Fibroblast of skin of scalp (primary cell): ENCODE measurements at regions not wholly inside any gene's neighbourhood (a gene's known extent, or its start where the extent isn't known, plus 50 kb on each side); places are given as distances from the start of the nearest gene placed in this dataset.
A peak's percentile ranks its signal among the peaks of the same experiment; 100 is the strongest.
"Not testable (repeated sequence)": the region's sequence is repeated elsewhere in the genome, so short reads cannot be mapped to it uniquely, and the experiment has no call there.

Source experiments
- DNase-seq: peaks from one replicate; pipeline ENCODE4 v3.0.0-alpha.2; 2013

DNA sequence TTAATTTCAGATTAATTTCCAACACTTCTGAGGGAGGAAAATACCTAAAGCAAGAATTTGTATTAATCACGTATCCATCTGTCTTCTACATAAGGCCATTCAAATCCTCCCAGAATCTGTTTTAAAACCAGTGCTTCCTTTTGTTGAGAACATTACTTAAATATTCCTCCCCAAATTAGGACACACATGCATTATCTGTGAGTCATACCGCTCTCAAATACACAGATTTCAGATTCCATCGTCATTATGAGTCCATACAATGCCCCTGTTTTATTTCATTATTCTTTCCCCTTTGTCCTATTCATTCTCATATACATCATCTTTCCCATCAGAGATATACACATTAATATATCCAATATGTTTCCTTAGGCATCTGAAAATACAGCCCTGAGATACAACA is 57.3 kb upstream of the PRSS12 start:
- peak; percentile 90 for DNase-seq

- peak; percentile 77 for DNase-seq
Observed at GRCh38 chr4:118417325-118417724, 64.5 kb upstream of the PRSS12 start.

DNA sequence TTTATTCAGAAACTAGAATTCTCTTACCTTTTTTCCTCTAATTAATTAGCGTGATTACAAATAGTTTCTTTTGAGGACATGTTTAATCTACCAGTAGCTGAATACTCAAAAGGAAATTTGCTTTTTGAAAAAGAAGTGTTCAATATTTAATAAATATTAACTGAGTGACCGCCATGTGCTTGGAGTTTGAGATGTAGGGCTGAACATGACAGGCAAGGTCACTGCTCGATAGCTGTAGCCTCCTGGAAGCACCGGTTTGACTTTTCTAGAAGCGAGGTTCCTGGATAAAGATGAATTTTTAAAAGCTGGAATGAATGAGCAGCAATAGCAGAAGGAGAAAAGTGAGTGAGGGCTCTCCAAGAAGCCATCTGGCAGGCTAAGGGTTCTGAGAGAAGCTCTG is 65.0 kb upstream of the PRSS12 start:
- DNase-seq = not testable (repeated sequence)

GRCh38 chr4:118418396-118418795 is 65.6 kb upstream of the PRSS12 start:
- DNase-seq = not testable (repeated sequence)

DNA sequence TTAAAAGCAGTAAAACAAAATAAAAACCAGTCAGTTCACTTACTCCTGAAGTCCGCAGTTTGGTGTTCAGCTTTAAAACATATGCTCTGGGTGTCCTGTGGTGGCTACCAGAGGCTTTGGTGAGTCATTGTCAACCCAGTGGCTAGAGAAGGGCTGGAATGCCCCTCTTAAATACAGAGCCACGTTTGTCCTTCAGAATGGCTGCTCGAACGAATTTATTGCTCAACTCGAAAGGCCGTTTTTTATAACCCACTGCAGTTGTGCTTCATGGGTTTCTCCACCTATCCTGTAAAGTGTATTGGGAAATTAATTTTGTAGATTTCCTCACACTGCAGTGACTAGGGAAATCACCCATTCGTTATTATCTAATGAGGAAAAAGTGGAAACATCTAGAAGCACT is 66.8 kb upstream of the PRSS12 start:
- peak; percentile 22 for DNase-seq

DNA sequence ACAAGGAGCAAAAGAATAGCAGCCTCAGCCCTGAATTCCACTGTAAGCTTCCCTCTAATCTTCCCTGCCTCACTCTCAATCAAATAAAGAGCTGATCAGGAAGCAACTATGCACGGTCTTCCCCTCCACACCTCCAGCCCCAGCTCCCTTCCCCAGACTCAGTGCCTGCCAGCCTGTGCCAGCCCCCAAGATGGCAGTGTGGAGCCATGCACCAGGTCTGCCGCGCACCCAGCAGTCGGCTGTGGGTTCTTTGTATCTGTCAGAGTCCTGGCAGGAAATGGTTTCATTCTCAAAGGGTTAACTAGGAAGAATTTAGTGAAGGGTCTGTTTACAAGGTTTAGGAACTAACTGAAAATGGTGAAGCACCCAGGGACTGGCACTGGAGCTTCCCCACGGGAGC is 71.3 kb upstream of the PRSS12 start:
- DNase-seq = peak; percentile 66

DNA sequence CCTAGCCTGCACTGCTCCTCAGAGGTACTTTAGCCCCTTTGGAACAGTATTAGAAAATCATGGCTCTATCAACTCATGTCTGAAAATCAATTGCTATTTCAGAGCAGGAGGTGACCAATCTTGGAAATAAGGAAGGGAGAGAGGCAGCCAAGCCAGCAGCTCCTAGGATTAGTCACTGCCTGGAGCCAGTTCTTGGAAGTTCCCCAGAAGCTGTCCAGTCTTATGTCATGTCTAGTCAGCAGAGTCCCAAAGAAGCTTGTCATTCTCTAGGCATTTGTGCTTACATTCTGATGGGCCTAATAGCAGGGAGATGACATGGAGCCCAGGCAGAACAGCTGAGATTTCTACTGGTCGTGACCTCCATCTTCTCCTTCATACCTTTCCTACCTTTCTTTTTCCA is 76.1 kb upstream of the PRSS12 start:
- not testable (repeated sequence) for DNase-seq

GRCh38 chr4:118432359-118432758 is 79.6 kb upstream of the PRSS12 start:
- DNase-seq = peak; percentile 37

GRCh38 chr4:118433612-118434375 is 81.0 kb upstream of the PRSS12 start:
- not testable (repeated sequence) for DNase-seq

DNA sequence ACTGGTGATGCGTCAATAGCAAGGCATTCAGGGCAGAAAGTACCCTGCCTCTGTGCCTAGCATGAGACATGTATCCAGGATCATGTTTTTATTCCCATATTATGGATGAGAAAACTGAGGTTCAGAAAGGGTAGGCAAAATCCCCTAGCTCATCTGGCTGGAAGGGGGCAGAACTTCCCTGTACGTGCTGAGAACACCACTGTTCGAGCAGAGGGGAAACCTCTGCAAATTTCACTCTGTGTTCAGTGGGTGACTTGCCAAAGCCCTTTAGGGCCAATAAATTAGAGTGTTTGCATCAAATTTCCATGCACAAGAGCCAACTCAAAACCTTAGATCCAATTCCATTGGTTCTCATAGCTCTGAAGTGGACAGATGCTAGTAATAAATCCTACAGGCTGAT is 82.6 kb upstream of the PRSS12 start:
- DNase-seq = not testable (repeated sequence)

DNA sequence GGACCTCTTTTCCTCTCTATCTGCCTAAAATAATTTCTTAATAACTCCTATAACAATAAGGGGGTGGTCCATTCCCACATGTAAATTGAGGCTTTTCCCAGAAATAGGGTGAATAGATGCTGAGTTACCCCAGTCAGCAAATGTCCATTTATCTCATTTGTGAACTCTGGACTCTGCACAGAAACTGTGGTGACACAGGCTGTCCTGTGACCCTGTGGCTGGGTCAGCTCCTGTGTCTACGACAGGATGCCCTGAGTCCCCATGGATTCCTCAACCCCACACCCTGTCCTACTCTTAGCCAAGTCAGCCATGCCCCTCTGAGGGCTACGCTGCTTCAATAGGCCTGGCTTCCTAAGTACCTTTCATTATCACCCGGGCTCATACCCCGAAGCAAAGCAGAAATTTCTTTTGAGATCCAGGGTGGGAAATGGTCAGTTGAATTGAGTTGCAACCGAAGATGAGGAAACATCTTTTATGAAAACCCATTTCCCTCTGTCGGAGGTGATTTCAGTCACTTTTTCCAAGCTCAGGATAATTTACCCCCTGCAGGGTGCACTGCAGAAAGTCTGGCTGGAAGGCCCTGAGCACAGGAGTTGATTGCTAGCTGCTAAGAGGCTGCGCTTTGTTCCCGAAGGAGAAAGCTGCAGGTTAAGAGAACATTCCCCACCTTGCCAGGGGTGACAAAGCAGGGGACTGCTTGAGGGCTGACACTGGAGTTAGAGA is 89.5 kb upstream of the PRSS12 start:
- DNase-seq = not testable (repeated sequence)

DNA sequence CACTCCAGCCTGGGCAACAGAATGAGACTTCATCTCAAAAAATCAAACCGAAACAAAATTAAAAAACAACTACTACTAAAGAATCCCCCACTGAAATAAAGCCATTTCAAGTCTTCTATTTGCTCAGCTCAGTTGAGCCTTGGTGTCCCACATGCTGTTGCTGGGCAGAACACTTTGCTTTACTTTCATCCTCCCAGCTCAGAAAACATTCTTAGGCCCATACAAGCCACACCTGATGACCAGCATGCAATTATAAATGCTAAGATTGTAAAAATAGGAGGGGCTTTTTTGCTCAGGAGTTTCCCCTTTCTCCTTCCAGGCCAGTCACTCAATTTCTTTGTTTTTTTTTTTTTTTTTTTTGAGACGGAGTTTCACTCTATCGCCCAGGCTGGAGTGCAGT is 94.6 kb upstream of the PRSS12 start:
- DNase-seq = not testable (repeated sequence)

DNA sequence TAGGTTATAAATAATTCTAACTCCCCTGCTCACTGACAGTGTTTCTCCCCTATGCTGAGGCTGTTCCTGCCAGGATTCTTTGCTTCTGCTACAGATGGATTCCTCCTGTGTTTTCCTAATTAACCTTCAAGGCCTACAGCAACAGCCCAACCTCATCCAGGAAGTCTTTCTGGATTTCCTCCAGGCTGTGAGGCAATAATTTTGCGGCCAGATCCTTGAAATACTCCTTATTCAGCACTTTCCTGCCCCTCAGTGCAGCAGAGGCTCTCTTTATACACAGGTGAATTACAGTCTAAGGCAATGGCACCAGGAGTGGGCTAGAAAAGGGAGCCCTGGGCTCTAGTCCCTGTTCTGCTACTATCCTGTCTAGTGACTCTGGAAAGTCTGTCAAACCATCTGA is 102.1 kb upstream of the PRSS12 start:
- DNase-seq = not testable (repeated sequence)

- DNase-seq = not testable (repeated sequence)
Observed at GRCh38 chr4:118461435-118461834, 108.6 kb upstream of the PRSS12 start.

DNA sequence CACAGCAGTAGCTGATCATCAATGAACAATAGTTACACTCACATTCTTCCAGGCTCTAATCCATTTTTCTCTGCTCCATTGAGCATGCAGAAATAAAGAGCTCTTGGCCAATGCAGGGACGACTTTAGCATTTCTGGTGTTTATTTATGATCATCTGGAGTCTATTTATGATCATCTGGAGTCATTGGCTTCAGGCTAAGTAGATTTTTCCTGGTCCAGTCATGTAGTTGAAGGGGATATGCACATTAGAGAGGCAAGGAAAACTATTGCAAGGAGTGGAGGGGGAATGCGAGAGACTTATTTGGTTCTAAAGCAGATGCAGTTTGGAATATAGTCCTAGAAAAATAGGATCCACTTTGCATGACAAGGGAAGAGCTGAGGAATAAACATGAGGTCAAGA is 113.0 kb upstream of the PRSS12 start:
- peak; percentile 45 for DNase-seq

GRCh38 chr4:118474001-118474626 is 121.3 kb upstream of the PRSS12 start:
- peak; percentile 66 for DNase-seq

DNA sequence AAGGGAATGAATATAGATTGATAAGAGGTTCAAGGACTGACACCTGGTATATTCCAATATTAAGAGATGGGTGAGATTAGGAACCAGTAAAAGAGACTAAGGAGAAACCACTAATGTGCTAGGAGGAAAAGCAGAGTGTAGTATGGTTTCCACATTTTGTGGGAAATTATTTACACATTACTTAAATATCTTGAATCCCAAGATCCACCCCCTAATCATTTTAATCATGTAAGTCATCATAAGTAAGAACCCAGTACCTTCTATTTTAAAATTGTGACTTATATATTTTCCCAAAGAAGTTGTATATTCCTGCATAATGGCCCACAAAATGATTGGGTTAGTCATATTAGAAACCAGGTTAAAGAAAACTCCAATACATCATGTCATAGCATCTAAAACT is 122.0 kb upstream of the PRSS12 start:
- peak; percentile 66 for DNase-seq

DNA sequence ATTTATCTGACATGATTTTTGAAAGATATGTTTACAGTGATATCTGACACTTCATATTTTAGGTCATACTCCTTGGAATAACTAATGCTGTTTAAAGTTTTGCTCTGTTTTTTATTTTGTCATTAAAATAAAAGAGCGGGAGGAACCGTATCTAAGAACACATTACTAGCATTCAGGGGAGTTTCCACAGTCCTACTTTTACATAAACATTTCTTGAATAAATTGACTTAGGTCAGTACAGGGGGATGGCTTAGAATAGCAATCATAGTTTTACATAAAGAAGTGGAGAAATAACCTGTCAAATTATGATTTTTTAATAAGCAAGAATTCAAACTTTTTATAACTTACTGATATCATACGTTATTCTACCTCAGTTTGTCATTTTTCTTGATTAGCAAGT is 123.1 kb upstream of the PRSS12 start:
- not testable (repeated sequence) for DNase-seq

GRCh38 chr4:118477826-118478225 is 125.0 kb upstream of the PRSS12 start:
- not testable (repeated sequence) for DNase-seq

- DNase-seq = not testable (repeated sequence)
Observed at GRCh38 chr4:118485801-118486314, 133.1 kb upstream of the PRSS12 start.

GRCh38 chr4:118492963-118493362 is 140.2 kb upstream of the PRSS12 start:
- not testable (repeated sequence) for DNase-seq

DNA sequence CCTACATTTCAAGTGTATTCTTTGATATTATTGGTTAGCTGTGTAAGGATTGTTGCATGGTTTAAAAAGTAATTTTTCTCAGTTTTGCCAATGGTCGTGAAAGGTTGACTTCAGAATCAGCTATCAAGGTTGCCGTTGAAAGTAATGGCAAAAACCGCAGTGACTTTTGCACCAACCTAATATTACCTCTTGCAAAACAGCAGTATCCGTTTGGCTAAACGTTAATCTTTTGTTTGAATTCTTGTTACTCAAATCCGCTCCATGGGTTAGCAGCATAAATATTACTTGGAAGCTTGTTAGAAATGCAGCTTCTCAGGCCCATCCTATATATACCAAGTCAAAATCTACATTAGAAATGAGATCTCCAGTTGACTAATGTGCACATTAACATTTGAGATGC is 141.6 kb upstream of the PRSS12 start:
- DNase-seq = not testable (repeated sequence)

- not testable (repeated sequence) for DNase-seq
Observed at GRCh38 chr4:118502967-118503366, 150.2 kb upstream of the PRSS12 start.
